ENCODE measurements at regions not wholly inside any gene's neighbourhood (a gene's known extent, or its start where the extent isn't known, plus 50 kb on each side); places are given as distances from the start of the nearest gene placed in this dataset.
"Not testable (repeated sequence)": the region's sequence is repeated elsewhere in the genome, so short reads cannot be mapped to it uniquely, and the experiment has no call there.

DNA sequence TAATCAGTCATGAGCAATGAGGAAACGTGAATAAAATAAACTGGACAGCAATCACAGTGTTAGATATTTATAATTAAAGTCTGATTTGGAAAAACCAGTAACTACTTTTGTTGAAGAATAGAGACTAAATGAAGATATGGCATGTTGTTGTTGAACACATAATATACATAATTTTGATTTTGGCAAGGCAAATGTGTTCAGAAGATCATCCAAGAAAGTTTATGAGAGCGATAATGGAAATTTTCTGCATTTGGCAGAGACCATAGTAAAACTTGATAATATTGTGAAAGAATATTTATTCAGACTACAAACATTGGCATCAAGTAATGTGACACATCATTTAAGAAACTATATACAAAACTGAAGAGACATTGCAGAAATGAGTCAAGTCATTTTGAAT lies 620.7 kb downstream of the TMA16 start:
- TF ChIP-seq, protein P1, sequence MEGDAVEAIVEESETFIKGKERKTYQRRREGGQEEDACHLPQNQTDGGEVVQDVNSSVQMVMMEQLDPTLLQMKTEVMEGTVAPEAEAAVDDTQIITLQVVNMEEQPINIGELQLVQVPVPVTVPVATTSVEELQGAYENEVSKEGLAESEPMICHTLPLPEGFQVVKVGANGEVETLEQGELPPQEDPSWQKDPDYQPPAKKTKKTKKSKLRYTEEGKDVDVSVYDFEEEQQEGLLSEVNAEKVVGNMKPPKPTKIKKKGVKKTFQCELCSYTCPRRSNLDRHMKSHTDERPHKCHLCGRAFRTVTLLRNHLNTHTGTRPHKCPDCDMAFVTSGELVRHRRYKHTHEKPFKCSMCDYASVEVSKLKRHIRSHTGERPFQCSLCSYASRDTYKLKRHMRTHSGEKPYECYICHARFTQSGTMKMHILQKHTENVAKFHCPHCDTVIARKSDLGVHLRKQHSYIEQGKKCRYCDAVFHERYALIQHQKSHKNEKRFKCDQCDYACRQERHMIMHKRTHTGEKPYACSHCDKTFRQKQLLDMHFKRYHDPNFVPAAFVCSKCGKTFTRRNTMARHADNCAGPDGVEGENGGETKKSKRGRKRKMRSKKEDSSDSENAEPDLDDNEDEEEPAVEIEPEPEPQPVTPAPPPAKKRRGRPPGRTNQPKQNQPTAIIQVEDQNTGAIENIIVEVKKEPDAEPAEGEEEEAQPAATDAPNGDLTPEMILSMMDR (IDR thresholded peaks at IDR 0.05), result no peak
- no peak for TF ChIP-seq POLR2A (IDR thresholded peaks at IDR 0.05)
- H3K4me3 ChIP-seq (ENCODE audit: low read depth, poor library complexity, severe bottlenecking), result no peak overlapping the region
- intact Hi-C loops (cut with DNase I; ENCODE audit: low total_unique reads), result no loop called here
- WGBS, 2 donors, result 42 to 49% methylated on average over 2 of the region's 2 CpGs
- no peak for DNase-seq (ENCODE audit: low spot score in 2 of 2)

GRCh38 chr4:164116286-164116685 lies 621.8 kb downstream of the TMA16 start:
- H3K4me3 ChIP-seq (ENCODE audit: low read depth, poor library complexity, severe bottlenecking), result no peak overlapping the region
- TF ChIP-seq, protein P1 (IDR thresholded peaks at IDR 0.05), result no peak
- no peak for TF ChIP-seq POLR2A (IDR thresholded peaks at IDR 0.05)
- intact Hi-C loops (cut with DNase I; ENCODE audit: low total_unique reads), result no loop called here
- WGBS, 2 donors, result 56 to 64% methylated on average over 1 of the region's 1 CpG
- DNase-seq (ENCODE audit: low spot score in 2 of 2), result no peak

DNA sequence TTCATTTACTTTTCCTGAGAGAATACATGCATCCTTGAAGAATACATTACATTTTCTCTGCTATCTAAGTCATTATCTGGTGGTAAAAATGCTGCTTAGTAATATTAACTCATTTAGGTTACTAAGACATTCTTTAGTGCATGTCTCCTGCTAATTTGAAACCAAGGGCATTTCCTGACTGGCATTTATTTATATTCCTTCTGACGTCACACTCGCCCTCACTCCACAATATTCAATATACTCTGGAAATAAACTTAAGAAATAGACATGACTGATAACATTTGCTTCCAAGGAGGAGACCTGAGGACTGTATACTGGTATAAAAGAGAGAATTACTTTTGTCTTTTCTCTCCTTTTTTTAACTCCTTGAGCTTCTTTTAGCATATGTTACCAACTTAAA lies 619.5 kb upstream of the SMIM31 start:
- intact Hi-C loops (cut with DNase I; ENCODE audit: low total_unique reads), result loop anchor here (2.0 kb wide), 1 partner anchor 22 kb away; no protein-coding TSS in a partner anchor
- DNase-seq (ENCODE audit: low spot score in 2 of 2), result no peak
- TF ChIP-seq, protein P1 (IDR thresholded peaks at IDR 0.05), result no peak
- TF ChIP-seq POLR2A (IDR thresholded peaks at IDR 0.05), result no peak
- H3K4me3 ChIP-seq (ENCODE audit: low read depth, poor library complexity, severe bottlenecking), result no peak overlapping the region
- WGBS, 2 donors, result 78 to 94% methylated on average over 2 of the region's 2 CpGs

GRCh38 chr4:164136180-164136616 lies 617.7 kb upstream of the SMIM31 start:
- intact Hi-C loops (cut with DNase I; ENCODE audit: low total_unique reads), result no loop called here
- no peak overlapping the region for H3K4me3 ChIP-seq (ENCODE audit: low read depth, poor library complexity, severe bottlenecking)
- no peak for TF ChIP-seq POLR2A (IDR thresholded peaks at IDR 0.05)
- TF ChIP-seq, protein P1 (IDR thresholded peaks at IDR 0.05), result no peak
- DNase-seq (ENCODE audit: low spot score in 2 of 2), result no peak
- 68 to 81% methylated on average over 2 of the region's 2 CpGs for WGBS, 2 donors

- intact Hi-C loops (cut with DNase I; ENCODE audit: low total_unique reads), result no loop called here
- WGBS, 2 donors, result 81 to 84% methylated on average over 2 of the region's 2 CpGs
- TF ChIP-seq POLR2A (IDR thresholded peaks at IDR 0.05), result no peak
- TF ChIP-seq, protein P1 (IDR thresholded peaks at IDR 0.05), result no peak
- DNase-seq (ENCODE audit: low spot score in 2 of 2), result no peak
- no peak overlapping the region for H3K4me3 ChIP-seq (ENCODE audit: low read depth, poor library complexity, severe bottlenecking)
These were observed 615.4 kb upstream of the SMIM31 start for GRCh38 chr4:164138521-164138920.

DNA sequence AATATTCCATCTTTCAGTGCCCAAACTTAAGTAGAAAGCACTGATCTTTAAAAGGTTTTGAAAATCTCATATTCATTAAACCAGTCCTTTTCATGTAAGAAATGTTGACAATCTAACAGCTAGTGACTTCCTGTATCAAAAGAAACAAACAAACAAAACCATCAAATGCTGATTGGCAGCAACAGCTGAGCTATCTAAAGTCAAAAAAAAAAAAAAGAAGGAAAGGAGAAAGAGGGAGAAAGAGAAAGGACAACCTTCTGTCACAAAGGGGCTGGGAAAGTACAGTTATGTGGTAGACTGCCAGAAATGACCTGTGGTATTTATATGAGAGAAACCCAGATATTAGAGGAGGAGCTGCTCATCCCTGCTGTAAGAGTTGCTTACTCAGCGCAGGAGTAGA lies 614.6 kb upstream of the SMIM31 start:
- DNase-seq (ENCODE audit: low spot score in 2 of 2), result no peak
- H3K4me3 ChIP-seq (ENCODE audit: low read depth, poor library complexity, severe bottlenecking), result no peak overlapping the region
- intact Hi-C loops (cut with DNase I; ENCODE audit: low total_unique reads), result no loop called here
- 96 to 97% methylated on average over 1 of the region's 1 CpG for WGBS, 2 donors
- no peak for TF ChIP-seq POLR2A (IDR thresholded peaks at IDR 0.05)
- TF ChIP-seq, protein P1 (IDR thresholded peaks at IDR 0.05), result no peak

DNA sequence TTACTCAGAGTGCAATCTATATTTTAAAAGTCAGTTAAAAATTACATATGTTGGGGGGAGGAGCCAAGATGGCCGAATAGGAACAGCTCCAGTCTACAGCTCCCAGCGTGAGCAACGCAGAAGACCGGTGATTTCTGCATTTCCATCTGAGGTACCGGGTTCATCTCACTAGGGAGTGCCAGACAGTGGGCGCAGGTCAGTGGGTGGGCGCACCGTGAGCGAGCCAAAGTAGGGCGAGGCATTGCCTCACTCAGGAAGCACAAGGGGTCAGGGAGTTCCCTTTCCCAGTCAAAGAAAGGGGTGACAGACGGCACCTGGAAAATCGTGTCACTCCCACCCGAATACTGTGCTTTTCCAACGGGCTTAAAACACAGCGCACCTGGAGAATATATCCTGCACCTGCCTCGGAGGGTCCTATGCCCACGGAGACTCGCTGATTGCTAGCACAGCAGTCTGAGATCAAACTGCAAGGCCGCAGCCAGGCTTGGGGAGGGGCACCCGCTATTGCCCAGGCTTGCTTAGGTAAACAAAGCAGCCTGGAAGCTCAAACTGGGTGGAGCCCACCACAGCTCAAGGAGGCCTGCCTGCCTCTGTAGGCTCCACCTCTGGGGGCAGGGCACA lies 612.1 kb upstream of the SMIM31 start:
- H3K4me3 ChIP-seq (ENCODE audit: low read depth, poor library complexity, severe bottlenecking); intact Hi-C loops (cut with DNase I; ENCODE audit: low total_unique reads); DNase-seq (ENCODE audit: low spot score in 2 of 2): not testable (repeated sequence)
- 83 to 87% methylated on average over 19 to 20 of the region's 20 CpGs for WGBS, 2 donors
